Fibroblast of mammary gland (primary cell): ENCODE measurements at regions not wholly inside any gene's neighbourhood (a gene's known extent, or its start where the extent isn't known, plus 50 kb on each side); places are given as distances from the start of the nearest gene placed in this dataset.

ENCODE experiments used
- DNase-seq: peaks from one replicate; pipeline ENCODE4 v3.0.0-alpha.2; 2010; ENCODE audit warnings: low read depth
- H3K4me3 ChIP-seq: 2 replicates; pipeline ENCODE4 v1.5.1; 2011; ENCODE audit warnings: low read depth, mild to moderate bottlenecking, low read length, moderate library complexity; ENCODE audit not compliant: control insufficient read depth
- TF ChIP-seq, protein P1 (sequence below): conservative IDR thresholded peaks from 2 replicates; pipeline ENCODE4 v1.5.1; 2011; ENCODE audit warnings: low read depth, low read length, inconsistent platforms; ENCODE audit not compliant: control insufficient read depth, insufficient read depth

DNA sequence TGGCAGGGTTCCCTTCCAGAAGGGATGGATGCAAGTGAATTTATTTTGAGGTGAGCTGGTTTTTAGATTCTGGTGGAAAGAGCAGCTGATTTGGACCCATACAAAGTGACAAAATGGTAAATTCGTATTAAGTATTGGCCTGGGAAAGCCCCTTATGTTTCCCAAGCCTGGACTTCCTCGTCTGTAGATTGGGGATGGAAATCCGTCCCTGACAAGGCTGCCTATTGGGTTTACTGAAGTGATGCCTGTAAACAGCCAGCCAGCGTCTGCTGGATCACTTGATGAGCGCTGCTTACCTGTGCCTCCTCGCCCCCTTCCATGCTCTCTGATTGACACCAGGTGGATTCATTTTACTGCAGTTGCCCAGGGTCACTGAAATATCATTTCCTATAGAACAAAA lies 233.8 kb downstream of the GADD45G start:
- DNase-seq: no peak
- no peak overlapping the region for H3K4me3 ChIP-seq
- TF ChIP-seq, protein P1, sequence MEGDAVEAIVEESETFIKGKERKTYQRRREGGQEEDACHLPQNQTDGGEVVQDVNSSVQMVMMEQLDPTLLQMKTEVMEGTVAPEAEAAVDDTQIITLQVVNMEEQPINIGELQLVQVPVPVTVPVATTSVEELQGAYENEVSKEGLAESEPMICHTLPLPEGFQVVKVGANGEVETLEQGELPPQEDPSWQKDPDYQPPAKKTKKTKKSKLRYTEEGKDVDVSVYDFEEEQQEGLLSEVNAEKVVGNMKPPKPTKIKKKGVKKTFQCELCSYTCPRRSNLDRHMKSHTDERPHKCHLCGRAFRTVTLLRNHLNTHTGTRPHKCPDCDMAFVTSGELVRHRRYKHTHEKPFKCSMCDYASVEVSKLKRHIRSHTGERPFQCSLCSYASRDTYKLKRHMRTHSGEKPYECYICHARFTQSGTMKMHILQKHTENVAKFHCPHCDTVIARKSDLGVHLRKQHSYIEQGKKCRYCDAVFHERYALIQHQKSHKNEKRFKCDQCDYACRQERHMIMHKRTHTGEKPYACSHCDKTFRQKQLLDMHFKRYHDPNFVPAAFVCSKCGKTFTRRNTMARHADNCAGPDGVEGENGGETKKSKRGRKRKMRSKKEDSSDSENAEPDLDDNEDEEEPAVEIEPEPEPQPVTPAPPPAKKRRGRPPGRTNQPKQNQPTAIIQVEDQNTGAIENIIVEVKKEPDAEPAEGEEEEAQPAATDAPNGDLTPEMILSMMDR: no peak

DNA sequence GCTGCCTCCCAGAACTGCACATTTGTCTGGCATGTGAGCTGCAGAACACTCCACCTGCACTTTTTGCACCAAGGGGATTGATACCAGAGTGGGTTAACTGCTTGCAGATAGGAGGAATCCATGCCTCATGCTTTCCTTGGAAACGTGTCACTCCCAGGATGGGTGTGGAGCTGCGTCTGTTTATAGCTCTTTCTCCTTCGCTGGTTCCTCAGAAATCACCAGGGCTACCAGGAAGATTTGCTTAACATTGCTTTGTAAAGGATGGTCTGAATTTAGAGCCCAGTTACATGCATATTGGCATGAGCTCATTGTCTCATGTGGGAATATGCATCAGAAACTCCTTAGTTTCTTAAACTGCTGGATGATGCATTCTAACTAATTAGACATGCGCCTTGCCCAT lies 234.6 kb downstream of the GADD45G start:
- TF ChIP-seq, protein P1: no peak
- no peak overlapping the region for H3K4me3 ChIP-seq
- DNase-seq: no peak

DNA sequence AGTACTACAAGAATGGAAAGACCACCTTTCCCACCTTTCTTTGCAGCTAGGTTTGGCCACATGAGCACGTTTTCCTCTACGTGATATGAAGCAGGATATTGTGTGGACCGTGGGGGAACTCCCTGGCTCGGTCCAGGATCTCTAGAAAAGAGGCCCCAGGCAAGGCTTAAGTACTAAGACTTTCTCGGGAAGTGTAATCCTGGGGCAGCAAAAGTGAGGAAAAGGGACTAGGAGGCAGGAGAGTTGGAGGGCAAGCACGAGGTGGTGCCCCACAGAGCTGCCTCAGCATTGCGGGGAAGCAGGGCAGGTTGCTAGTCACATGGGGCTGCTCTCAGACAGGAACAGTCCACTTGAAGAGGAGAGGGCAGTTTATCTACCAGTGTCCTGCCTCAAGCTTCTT lies 235.1 kb downstream of the GADD45G start:
- TF ChIP-seq, protein P1: no peak

DNA sequence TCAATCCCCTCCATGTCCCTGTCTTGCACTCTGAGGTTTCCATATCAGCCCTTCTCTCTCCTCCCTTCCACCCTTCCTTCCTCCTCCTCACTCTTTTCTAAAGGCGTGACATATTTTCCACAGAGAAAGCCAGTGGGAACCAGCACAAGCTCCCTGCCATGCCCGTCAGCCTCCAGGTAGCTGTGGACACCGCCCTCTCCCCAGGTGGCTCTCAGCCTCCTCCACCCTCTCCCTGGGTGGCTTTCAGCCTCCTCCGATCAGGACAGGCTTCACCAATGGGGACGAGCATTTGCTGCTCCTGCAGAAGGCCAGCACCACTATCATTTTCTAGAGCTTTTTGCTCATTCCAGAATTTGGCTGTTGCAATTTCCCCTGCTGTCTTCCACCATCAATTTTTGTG lies 236.6 kb downstream of the GADD45G start:
- DNase-seq: no peak
- TF ChIP-seq, protein P1: no peak
- H3K4me3 ChIP-seq: no peak overlapping the region

More for the DNA sequence above, 235.1 kb downstream of the GADD45G start:
- no peak overlapping the region for H3K4me3 ChIP-seq
- no peak for DNase-seq

DNA sequence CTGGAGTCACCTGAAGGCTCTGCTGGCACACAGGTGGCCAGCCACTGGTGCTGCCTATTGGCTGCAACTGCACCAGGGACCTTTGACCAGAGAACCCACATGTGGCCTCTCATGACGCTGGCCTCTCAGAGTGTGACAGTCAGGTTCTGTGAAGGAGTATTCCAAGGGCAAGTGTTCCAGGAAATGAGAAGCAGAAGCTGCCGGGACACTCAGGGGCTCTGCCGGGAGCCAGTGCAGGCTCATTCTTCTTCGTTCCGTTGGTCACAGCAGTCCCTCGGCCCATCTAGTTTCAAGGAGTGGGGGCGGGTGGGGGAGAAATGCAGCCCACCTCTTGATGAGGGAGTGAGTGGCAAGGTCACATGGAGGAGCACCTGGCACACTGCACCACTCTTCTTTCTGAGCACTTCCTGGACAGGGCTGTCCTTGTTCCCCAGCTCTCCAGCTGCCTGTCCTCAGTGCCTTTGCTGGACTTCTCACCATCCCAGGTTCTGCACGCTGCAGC lies 237.5 kb downstream of the GADD45G start:
- DNase-seq: no peak
- H3K4me3 ChIP-seq: no peak overlapping the region
- TF ChIP-seq, protein P1: no peak

DNA sequence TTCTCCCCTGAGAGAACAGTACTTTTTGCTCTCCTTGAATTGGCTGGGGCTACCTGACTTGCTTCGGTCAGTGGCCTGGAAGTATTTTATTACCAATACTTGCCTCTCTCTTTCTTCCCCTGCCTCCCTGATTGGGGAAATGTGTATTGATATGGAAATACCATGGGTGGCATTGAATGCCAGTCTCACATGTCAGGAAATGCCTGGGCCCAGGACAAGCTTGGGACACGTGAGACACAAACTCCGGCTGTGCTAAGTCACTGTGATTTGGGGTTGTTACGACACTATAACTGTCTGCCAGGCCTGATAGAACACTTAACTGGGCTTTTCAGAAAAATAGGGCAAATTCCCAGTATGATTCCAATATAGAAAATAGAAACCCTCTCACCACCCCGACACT lies 238.3 kb downstream of the GADD45G start:
- H3K4me3 ChIP-seq: no peak overlapping the region
- DNase-seq: no peak
- TF ChIP-seq, protein P1: no peak

DNA sequence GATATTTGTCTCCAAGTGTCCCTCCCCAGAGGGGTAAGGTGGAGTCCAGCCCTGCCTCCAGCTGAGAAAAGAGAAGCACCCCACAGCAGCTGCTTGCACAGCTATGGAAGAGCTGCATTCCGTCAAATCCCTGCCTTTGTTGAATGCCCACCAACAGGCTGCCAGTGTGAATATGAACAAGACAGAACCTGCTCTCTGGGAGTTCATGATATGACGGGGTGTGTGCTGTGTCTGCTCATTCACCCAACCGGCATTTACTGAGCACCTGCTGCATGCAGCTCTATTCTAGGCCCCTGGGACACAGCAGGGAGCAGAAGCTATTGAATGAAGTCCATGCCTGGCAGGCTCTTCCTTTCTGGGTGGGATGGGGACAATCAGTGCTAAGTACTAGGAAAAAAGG lies 238.8 kb downstream of the GADD45G start:
- TF ChIP-seq, protein P1: no peak
- no peak overlapping the region for H3K4me3 ChIP-seq
- no peak for DNase-seq
